ENCODE measurements at regions not wholly inside any gene's neighbourhood (a gene's known extent, or its start where the extent isn't known, plus 50 kb on each side); places are given as distances from the start of the nearest gene placed in this dataset.
"Not testable (repeated sequence)": the region's sequence is repeated elsewhere in the genome, so short reads cannot be mapped to it uniquely, and the experiment has no call there.

- TF ChIP-seq, protein P1, sequence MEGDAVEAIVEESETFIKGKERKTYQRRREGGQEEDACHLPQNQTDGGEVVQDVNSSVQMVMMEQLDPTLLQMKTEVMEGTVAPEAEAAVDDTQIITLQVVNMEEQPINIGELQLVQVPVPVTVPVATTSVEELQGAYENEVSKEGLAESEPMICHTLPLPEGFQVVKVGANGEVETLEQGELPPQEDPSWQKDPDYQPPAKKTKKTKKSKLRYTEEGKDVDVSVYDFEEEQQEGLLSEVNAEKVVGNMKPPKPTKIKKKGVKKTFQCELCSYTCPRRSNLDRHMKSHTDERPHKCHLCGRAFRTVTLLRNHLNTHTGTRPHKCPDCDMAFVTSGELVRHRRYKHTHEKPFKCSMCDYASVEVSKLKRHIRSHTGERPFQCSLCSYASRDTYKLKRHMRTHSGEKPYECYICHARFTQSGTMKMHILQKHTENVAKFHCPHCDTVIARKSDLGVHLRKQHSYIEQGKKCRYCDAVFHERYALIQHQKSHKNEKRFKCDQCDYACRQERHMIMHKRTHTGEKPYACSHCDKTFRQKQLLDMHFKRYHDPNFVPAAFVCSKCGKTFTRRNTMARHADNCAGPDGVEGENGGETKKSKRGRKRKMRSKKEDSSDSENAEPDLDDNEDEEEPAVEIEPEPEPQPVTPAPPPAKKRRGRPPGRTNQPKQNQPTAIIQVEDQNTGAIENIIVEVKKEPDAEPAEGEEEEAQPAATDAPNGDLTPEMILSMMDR (conservative IDR thresholded peaks at IDR 0.05; ENCODE audit: low read depth, low read length), result no peak
- no peak for DNase-seq (ENCODE audit: low read depth)
- H3K4me3 ChIP-seq (ENCODE audit: low read depth, low read length), result no peak overlapping the region
Measured at GRCh38 chr14:106287506-106287905, 761.1 kb downstream of the TMEM121 start.

DNA sequence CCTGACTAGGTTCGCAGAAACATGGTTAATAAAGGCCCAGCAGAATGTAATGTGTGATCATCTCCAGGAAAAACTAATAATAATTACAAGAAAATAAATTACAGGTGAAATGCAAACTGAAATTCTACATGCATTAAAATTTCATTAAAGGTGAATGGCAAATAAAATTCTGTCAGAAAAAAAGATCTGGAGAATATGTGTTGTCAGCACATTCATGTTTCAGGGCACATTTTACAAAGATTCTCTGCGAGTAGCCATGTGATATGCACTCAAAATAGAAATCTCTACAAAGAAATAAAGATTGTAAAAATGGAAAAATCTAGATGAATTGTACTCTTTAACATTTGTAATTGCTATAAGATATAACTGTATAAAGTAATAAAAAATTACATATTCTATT, 765.2 kb downstream of the TMEM121 start:
- TF ChIP-seq, protein P1 (conservative IDR thresholded peaks at IDR 0.05; ENCODE audit: low read depth, low read length), result no peak
- H3K4me3 ChIP-seq (ENCODE audit: low read depth, low read length), result no peak overlapping the region
- no peak for DNase-seq (ENCODE audit: low read depth)

GRCh38 chr14:106294324-106294723, 767.9 kb downstream of the TMEM121 start:
- DNase-seq (ENCODE audit: low read depth), result no peak
- no peak overlapping the region for H3K4me3 ChIP-seq (ENCODE audit: low read depth, low read length)
- TF ChIP-seq, protein P1 (conservative IDR thresholded peaks at IDR 0.05; ENCODE audit: low read depth, low read length), result no peak

DNA sequence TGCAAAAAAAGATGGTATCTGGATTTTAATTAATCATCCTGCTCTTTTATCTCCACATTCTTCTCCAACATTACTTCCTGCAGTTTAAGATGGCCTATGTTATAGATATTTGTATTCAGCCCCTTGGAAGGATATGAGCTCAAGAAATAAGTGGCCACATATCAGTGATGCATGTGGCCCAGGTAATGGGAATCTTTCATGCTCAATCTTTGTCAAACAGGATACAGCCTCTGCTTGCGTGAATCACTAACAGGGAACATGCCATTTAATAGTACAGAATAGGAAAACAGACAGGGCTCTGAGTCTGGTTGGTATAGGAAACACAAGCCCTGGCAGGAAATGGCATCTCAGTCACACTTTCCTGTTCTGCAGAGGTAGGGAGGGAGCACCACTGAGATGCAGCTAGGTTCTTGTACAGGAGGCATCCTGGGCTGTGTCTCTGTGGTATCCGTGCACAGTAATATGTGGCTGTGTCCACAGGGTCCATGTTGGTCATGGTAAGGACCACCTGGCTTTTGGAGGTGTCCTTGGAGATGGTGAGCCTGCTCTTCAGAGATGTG, 774.6 kb downstream of the TMEM121 start:
- H3K4me3 ChIP-seq (ENCODE audit: low read depth, low read length); DNase-seq (ENCODE audit: low read depth): not testable (repeated sequence)

DNA sequence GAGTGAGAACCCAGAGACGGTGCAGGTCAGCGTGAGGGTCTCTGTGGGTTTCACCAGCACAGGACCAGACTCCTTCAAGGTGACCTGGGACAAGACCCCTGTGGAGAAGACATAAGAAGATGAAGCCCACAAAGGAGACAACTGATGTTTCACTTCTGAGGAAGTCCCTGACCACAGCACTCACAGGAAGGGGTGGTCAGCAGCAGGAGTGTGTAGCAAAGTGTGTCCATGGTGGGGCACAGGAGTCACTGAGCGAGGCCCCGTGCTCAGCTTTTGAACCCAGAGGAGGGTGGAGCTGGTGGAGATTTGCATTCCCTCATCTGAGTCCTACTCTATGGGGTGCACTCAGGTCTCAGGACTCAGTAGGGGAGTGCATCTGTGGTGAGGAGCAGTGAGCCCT, 775.2 kb downstream of the TMEM121 start:
- DNase-seq (ENCODE audit: low read depth); H3K4me3 ChIP-seq (ENCODE audit: low read depth, low read length): not testable (repeated sequence)

DNA sequence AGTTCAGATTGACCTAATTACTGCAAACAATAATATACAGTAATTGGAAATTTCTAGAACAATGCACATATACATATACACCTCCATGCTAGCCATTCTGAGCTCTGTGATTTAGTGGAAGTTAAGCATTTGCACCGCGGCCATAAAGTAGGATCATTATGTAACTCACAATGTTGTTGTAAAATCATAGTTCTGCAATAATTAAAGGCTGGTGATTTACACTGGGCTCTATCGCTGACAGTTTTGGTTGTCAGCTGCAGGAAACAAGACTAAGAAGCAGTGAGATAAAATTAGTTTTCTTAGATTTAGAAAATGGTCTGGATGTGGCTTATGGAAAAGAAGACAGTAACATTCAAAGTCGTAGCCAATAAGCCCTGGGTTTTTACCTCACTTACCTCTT, 776.3 kb downstream of the TMEM121 start:
- H3K4me3 ChIP-seq (ENCODE audit: low read depth, low read length), result no peak overlapping the region
- no peak for DNase-seq (ENCODE audit: low read depth)
- TF ChIP-seq, protein P1 (conservative IDR thresholded peaks at IDR 0.05; ENCODE audit: low read depth, low read length), result no peak

DNA sequence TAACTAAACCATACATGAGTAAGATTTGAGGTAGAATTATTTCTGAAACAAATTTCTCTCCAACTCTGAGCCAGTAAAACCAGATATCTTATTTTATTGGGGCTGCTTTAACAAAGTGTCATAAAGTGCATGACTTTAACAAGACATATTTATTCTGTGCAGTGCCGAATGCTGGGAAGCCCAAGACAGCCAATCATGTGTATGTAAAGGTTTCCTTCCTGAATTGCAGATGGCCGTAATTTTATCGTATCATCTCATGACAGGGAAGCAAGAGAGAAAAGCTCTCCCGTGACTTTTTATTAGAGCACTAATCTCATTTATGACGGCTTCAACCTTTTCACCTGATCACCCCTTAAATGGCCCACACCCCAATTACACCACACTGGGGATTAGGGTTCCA, 777.9 kb downstream of the TMEM121 start:
- no peak overlapping the region for H3K4me3 ChIP-seq (ENCODE audit: low read depth, low read length)
- TF ChIP-seq, protein P1 (conservative IDR thresholded peaks at IDR 0.05; ENCODE audit: low read depth, low read length), result no peak

GRCh38 chr14:106308839-106309389, 782.5 kb downstream of the TMEM121 start:
- DNase-seq (ENCODE audit: low read depth), result no peak
- no peak overlapping the region for H3K4me3 ChIP-seq (ENCODE audit: low read depth, low read length)

More for the DNA sequence above, 777.9 kb downstream of the TMEM121 start:
- DNase-seq (ENCODE audit: low read depth), result no peak

More at GRCh38 chr14:106308839-106309389, 782.5 kb downstream of the TMEM121 start:
- TF ChIP-seq, protein P1 (conservative IDR thresholded peaks at IDR 0.05; ENCODE audit: low read depth, low read length), result peak; percentile 63
